Bronchial epithelial cell (primary cell): ENCODE measurements at regions not wholly inside any gene's neighbourhood (a gene's known extent, or its start where the extent isn't known, plus 50 kb on each side); places are given as distances from the start of the nearest gene placed in this dataset.

Source experiments
- DNase-seq: peaks from one replicate; pipeline ENCODE4 v3.0.0-alpha.2; 2010; ENCODE audit warnings: low read depth
- FAIRE-seq: peaks from 2 replicates; lab custom pipeline; 2011; peaks lifted over from hg19 to GRCh38; lab: Jason Lieb, UNC
- H3K27me3 ChIP-seq: 2 replicates; pipeline ENCODE4 v1.5.1; 2011; ENCODE audit warnings: low read length; ENCODE audit not compliant: control insufficient read depth, insufficient read depth
- H3K36me3 ChIP-seq: 2 replicates; pipeline ENCODE4 v1.5.1; 2011; ENCODE audit warnings: low read length; ENCODE audit not compliant: control insufficient read depth, insufficient read depth
- H3K4me3 ChIP-seq: 2 replicates; pipeline ENCODE4 v1.5.1; 2011; ENCODE audit warnings: mild to moderate bottlenecking, low read depth, low read length, control low read depth
- CTCF ChIP-seq: IDR thresholded peaks from 2 replicates; pipeline ENCODE4 v1.5.1; 2011; ENCODE audit warnings: mild to moderate bottlenecking, moderate library complexity, low read length, control low read depth, inconsistent platforms; ENCODE audit not compliant: insufficient read depth, severe bottlenecking

- Histone ChIP-seq H3K4me3 (no peak overlapping the region), H3K27me3 (peaks cover 8% of the 10 kb centered on the region), H3K36me3 (no peaks in the 10 kb centered on the region)
- no peak for FAIRE-seq
- DNase-seq: no peak
- TF ChIP-seq CTCF: no peak
Observed at GRCh38 chr14:58805057-58805456, 167.3 kb downstream of the DACT1 start.

- no peak for TF ChIP-seq CTCF
- FAIRE-seq (no peak), DNase-seq (no peak)
- Histone ChIP-seq H3K4me3 (no peak overlapping the region), H3K36me3 (no peaks in the 10 kb centered on the region), H3K27me3 (peaks cover 8% of the 10 kb centered on the region)
Observed at GRCh38 chr14:58805605-58806409, 168.0 kb downstream of the DACT1 start.

DNA sequence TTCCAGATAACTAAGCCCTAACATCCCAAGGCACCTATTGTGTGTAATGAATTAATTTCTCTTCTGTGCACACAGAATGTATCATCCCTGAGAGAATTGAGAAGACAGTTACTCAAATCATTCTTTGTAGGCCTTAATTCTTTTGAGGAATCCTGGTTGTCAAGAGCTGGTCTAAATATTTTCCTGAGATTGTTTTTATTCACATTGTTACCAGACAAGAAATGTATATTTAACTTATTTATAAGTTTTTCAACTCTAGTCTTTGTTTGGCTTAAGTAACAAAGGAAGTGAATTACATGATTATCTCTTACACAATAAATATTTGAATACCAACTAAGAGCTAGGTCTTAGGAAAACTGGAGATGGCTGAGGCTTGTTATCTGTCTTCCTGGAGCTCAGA lies 169.4 kb downstream of the DACT1 start:
- H3K27me3 ChIP-seq: peaks cover 11% of the 10 kb centered on the region
- no peak for TF ChIP-seq CTCF
- FAIRE-seq: no peak
- DNase-seq: no peak
- no peak overlapping the region for H3K4me3 ChIP-seq
- no peaks in the 10 kb centered on the region for H3K36me3 ChIP-seq

DNA sequence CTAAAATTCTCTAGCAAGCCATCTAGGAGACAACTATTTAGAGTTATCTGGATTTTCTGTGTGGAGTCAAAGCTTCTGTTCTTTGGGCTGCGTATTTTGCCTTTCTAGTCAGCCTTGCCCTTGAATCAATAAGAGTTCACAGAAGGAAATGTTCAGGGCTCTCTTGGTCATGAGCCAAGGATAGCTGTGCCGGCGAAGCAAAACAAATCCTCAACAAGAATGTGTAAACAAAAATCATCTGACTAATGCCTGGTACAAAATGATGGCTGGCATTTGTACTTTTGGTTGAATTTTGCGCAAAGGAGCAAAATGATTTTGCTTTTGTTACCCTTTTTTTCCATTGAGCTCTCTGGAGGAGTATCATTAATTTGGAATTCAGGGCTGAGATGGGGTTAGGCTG lies 171.1 kb downstream of the DACT1 start:
- FAIRE-seq (no peak), DNase-seq (peak; percentile 80)
- Histone ChIP-seq H3K27me3 (peaks cover 11% of the 10 kb centered on the region), H3K4me3 (no peak overlapping the region), H3K36me3 (no peaks in the 10 kb centered on the region)
- no peak for TF ChIP-seq CTCF

- no peak for FAIRE-seq
- TF ChIP-seq CTCF: no peak
Observed at GRCh38 chr14:58809520-58809919, 171.8 kb downstream of the DACT1 start.

More at GRCh38 chr14:58809520-58809919, 171.8 kb downstream of the DACT1 start:
- peaks cover 11% of the 10 kb centered on the region for H3K27me3 ChIP-seq
- DNase-seq: no peak
- no peak overlapping the region for H3K4me3 ChIP-seq
- H3K36me3 ChIP-seq: no peaks in the 10 kb centered on the region
